ENCODE measurements at regions not wholly inside any gene's neighbourhood (a gene's known extent, or its start where the extent isn't known, plus 50 kb on each side); places are given as distances from the start of the nearest gene placed in this dataset.

- TF ChIP-seq CTCF (IDR thresholded peaks at IDR 0.05; ENCODE audit: low read depth, low read length) (no peak), EZH2phosphoT487 (IDR thresholded peaks at IDR 0.05; ENCODE audit: low read depth) (no peak)
Observed at GRCh38 chr1:55443175-55443915, 228.2 kb upstream of the USP24 start.

Measured in OCI-LY3 (cell line).